RPMI7951 (cell line): ENCODE measurements at regions not wholly inside any gene's neighbourhood (a gene's known extent, or its start where the extent isn't known, plus 50 kb on each side); places are given as distances from the start of the nearest gene placed in this dataset.
"Not testable (repeated sequence)": the region's sequence is repeated elsewhere in the genome, so short reads cannot be mapped to it uniquely, and the experiment has no call there.

Experiments
- DNase-seq: peaks from one replicate; pipeline ENCODE4 v3.0.0-alpha.2; 2012; ENCODE audit warnings: low read depth

- DNase-seq, result not testable (repeated sequence)
These were observed 207.9 kb downstream of the TMEM121 start for GRCh38 chr14:105734241-105734640.

- not testable (repeated sequence) for DNase-seq
These were observed 209.9 kb downstream of the TMEM121 start for GRCh38 chr14:105736331-105736730.

- DNase-seq, result no peak
These were observed 211.3 kb downstream of the TMEM121 start for GRCh38 chr14:105737504-105738246.

GRCh38 chr14:105738638-105739037 lies 212.3 kb downstream of the TMEM121 start:
- DNase-seq, result no peak

- DNase-seq, result no peak
These were observed 213.1 kb downstream of the TMEM121 start for GRCh38 chr14:105739331-105740102.

GRCh38 chr14:105740272-105740671 lies 213.9 kb downstream of the TMEM121 start:
- not testable (repeated sequence) for DNase-seq

DNA sequence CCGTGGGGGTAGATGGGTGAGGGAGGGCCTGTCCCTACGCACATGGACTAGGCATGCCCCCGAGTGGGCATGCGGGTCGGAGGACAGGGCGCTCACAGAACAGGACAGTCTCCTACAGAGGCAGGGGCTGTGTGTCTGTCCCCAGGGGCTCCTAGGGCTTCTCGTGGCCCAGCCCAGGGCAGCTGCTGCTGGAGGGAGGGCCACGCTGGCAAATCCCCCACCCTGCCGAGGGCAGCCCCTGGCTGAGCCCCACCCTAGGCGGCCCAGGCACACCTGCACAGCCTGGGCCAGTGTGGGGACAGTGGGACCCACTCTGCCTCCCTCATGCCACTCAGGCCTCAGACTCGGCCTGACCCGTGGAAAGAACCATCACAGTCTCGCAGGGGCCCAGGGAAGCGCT lies 214.6 kb downstream of the TMEM121 start:
- DNase-seq, result not testable (repeated sequence)

GRCh38 chr14:105741707-105742530 lies 215.5 kb downstream of the TMEM121 start:
- not testable (repeated sequence) for DNase-seq

GRCh38 chr14:105742531-105742848 lies 216.1 kb downstream of the TMEM121 start:
- DNase-seq, result no peak

- DNase-seq, result not testable (repeated sequence)
These were observed 216.7 kb downstream of the TMEM121 start for GRCh38 chr14:105742904-105743701.

GRCh38 chr14:105744213-105744787 lies 217.9 kb downstream of the TMEM121 start:
- DNase-seq, result not testable (repeated sequence)

DNA sequence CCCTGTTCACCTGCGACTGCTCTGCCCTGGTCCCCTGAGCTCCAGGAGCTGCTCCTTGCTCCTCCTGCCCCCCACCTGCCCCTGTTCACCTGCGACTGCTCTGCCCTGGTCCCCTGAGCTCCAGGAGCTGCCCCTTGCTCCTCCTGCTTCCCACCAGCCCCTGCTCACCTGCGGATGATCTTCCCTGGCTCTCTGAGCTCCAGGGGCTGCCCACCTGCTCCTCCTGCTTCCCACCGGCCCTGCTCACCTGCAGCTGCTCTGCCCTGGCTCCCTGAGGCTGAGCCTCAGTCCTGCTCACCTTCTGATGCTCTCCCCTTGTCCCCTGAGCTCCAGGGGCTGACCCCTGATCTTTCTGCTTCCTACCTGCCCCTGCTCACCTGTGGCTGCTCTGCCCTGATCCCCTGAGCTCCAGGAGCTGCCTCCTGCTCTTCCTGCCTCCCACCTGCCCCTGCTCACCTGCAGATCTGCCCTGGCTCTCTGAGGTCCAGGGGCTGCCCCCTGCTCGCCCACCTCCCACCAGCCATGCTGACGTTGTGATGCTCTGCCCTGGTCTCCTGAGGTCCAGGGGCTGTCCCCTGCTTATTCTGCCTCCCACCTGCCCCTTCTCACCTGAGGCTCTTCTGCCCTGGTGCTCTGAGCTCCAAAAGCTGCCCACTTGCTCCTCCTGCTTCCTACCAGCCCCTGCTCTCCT lies 219.2 kb downstream of the TMEM121 start:
- no peak for DNase-seq

GRCh38 chr14:105746124-105746514 lies 219.7 kb downstream of the TMEM121 start:
- DNase-seq, result no peak

DNA sequence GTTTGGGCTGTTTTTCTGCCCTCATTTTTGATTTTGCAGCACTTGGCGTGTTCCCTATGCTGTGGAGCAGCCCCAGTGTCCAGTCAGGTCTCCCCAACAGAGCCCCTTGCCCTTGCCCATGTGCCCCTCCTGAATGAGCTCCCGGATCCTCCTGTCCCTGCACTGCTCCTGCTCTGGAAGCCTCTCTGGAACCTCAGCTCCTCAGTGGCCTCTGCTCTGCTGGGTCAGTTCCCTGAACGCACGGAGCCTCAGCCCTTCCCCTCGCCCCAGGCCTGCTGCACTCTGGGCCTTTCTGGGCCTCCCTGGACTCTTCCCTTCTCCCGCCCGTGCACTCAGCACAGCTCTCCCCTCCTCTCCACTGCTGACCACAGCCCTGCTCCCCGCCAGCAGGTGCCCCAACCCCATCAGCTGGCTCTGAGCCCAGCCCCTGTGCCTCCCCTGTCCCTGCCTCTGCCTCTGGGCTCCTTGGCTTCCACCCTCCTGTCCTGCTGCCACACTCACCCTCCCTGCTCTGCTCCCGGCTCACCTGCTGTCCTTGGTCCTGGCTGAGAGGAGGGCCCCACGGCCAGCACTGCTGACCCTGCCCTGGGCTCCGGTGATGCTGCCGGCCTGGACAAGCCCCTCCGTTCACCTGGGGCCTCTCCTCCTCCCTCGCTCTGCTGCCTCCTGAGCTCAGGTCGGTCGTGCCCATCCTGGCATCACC lies 220.6 kb downstream of the TMEM121 start:
- not testable (repeated sequence) for DNase-seq

DNA sequence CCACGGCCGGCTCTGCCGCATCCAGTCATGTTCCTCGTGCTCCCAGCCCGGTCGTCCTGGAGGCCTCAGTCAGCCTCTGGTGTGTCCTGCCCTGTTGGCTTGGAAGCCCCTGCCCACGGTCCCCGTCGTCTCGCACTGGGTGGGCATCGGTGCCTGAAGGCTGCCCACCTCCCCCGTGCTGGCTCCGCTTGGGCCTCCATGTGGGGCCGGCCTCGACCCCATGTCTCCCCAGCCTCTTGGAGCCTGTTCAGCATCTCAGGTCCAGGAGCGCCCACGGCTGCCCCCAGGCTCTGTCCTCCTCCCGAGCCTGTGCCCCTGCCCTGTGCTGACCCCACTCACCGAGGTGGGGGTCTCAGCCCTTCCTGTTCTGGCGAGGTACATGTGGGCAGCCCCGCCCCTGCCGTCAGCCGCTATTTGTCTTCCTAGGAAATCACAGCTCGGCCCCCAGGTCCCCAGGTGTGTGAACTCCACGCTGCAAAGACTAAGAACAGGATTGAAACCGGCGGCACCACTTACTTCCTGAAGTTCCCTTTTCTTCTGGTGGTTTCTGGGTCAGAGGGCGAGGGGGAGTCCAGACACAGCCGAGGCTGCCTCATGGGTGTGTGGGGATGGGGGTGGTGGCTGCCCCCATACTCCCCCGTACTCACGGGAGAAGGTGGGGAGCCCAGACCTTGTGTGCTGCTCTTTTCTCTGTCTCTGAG lies 221.3 kb downstream of the TMEM121 start:
- not testable (repeated sequence) for DNase-seq

DNA sequence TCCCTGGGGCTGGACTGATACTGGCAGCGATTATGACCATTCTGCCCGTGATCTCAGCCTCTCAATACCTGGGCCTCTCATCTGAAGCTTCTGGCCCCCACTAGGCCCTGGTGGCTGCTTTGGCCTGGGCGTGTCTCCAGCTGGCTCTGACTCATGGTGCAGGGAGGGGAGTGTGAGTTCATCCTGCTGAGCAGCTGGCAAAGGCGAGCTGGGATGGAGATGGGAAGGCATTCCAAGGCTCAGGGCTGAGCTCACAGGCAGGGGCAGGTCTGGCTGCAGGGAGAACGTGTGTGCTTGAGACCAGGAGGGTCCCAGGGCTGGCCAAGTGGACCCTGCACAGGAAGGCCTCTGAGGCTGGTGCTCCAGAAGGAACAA lies 221.8 kb downstream of the TMEM121 start:
- peak; percentile 54 for DNase-seq

DNA sequence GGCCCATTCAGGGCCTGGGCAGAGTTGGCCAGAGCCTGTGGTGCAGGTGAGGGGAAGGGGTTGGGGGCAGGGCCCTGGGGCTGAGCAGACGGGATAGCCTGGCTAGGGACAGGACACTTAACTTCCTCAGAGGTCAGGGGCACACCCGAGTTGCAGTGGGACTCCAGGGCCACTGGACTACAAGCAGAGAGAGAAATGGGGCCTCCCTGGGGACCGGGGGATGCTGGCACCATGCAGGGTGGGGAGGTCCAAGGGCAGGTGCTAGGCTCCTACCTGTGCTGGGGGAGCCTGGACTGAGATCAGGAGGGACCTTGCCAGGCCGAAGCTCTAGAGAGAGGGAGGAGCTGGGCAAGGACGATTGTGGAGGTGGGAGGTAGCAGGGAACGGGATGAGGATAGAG lies 222.3 kb downstream of the TMEM121 start:
- not testable (repeated sequence) for DNase-seq

DNA sequence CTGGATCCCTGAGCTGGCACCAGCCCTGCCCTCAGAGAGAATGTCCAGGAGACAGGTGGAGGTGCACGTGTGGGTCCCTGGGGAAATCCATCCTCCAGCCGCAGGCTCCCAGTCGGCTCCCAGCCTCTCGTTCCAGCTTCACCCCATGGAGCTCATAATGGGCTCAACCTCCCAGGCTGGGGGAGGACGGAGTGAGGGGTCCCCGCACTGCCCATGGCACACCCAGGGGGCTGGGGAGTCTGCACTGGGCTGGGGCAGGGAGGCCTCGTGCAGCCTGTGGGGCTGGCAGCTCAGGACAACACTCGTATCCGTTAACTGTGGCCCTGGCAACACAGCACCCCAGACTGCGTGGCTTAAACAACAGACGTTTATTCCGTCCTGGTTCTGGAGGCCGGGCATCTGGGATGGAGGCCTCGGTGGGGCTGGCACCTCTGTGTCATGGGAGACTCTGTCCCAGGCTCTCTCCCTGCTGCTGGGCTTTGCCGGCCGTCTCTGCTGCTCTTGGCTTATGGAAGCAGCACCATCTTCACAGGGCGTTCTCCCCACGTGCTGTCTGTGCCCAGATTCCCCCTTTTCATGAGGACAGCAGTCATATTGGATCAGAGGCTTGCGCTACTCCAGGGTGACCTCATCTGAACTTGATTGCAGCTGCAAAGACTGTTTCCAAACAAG lies 223.6 kb downstream of the TMEM121 start:
- DNase-seq, result not testable (repeated sequence)

DNA sequence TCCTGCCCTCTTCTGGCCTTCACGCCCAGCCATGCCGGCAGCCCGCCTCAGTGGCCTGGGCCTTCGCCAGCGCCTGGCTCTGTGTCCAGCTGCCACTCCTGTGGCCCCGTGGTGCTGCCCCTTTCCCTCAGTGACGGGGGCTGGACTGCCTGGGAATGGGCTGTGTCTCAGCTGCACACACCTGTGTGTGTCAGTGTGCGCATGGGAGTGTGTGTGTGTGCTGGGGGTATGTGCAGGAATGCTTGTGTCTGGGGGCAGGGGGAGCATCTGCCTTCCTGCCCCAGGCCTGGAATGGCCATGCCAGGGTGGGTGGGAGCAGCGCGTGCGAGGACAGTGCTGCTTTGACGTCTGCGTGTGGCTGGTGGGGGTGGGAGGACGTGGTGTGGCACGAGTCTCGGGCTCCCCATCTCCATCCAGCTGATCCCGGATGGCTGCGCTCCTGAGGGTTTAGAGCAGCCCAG lies 224.9 kb downstream of the TMEM121 start:
- DNase-seq, result not testable (repeated sequence)
